ENCODE measurements at regions not wholly inside any gene's neighbourhood (a gene's known extent, or its start where the extent isn't known, plus 50 kb on each side); places are given as distances from the start of the nearest gene placed in this dataset.

DNA sequence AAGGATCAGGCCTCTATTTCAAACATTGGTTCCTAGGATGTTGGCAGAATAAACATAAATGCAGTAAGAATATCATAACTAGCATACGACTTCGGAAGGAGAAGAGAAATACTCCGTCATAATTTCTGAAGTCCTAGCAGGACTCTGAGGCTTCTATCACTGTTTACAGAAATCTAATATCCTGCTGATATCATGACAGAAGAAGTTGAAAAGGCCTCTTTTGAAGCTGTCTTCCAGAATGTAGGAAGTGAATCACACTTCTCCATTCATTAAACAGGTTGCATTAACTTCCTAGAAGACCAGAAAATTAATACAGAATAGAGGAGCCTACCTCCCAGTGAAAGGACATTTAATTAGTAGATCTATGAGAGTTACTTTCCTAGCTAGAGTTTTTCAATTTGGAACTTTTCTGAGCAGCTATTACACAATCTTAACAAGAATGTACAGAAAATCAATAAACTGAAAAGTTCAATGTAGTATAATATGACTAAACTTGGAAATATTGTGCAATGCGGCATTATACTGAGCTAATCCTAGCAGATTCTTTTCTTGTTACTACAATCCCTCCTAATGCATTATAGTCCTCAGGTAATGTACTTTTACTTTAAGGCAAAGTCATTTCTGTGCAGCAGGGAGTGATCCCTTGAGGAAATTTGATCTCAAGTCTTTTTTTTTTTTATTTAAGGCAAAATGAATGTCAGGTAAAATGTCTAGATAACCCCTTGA, 622.6 kb upstream of the CELF2 start:
- Histone ChIP-seq H3K36me3 (ENCODE audit: control insufficient read depth, insufficient read depth, low read length) (no peaks in the 10 kb centered on the region), H3K27me3 (ENCODE audit: control insufficient read depth, insufficient read depth, low read length) (no peaks in the 10 kb centered on the region), H3K4me3 (ENCODE audit: low read depth, low read length) (no peak overlapping the region)
- no peak for DNase-seq (ENCODE audit: low read depth)
- TF ChIP-seq, protein P1, sequence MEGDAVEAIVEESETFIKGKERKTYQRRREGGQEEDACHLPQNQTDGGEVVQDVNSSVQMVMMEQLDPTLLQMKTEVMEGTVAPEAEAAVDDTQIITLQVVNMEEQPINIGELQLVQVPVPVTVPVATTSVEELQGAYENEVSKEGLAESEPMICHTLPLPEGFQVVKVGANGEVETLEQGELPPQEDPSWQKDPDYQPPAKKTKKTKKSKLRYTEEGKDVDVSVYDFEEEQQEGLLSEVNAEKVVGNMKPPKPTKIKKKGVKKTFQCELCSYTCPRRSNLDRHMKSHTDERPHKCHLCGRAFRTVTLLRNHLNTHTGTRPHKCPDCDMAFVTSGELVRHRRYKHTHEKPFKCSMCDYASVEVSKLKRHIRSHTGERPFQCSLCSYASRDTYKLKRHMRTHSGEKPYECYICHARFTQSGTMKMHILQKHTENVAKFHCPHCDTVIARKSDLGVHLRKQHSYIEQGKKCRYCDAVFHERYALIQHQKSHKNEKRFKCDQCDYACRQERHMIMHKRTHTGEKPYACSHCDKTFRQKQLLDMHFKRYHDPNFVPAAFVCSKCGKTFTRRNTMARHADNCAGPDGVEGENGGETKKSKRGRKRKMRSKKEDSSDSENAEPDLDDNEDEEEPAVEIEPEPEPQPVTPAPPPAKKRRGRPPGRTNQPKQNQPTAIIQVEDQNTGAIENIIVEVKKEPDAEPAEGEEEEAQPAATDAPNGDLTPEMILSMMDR (IDR thresholded peaks at IDR 0.05; ENCODE audit: insufficient read depth, low read length, poor library complexity, severe bottlenecking) = no peak

DNA sequence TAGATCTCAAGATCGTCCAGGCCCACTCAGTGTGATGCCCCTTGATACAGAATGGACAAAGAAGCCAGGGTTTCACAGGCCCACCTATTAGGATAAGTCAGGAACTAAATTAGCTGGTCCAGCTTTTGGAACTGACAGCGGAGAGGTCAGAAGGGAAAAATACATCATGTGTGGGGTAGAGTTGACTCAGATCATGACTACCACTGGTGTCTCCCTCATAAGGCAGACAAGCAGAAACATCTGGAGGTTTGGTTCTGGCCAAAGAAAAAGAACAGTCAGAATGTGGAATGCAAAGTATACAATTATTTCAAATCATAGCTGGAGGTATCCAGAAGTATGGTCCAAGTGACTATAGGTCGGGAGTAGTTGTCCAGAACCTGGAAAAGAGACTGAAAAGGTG, 621.1 kb upstream of the CELF2 start:
- no peak overlapping the region for H3K4me3 ChIP-seq (ENCODE audit: low read depth, low read length)
- TF ChIP-seq, protein P1 (IDR thresholded peaks at IDR 0.05; ENCODE audit: insufficient read depth, low read length, poor library complexity, severe bottlenecking) = no peak
- DNase-seq (ENCODE audit: low read depth) = no peak

DNA sequence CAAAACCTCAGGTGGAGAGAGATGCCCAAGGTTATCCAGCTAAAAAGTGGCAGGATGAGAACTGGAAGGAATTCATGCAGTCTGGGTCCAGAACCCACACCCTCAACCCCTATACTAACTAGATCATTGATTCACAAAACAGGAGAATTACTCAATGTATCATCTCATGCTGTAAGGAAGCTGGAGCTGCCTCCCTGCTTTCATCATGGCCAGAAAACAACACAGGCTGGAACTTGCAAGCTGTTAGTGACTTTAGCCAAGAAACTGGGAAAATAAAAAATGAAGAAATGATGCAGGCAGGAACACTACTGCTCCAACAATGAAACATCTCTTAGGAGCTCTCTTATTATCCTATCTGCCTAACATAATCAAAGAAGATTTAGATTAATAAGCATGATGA, 619.8 kb upstream of the CELF2 start:
- Histone ChIP-seq H3K36me3 (ENCODE audit: control insufficient read depth, insufficient read depth, low read length) (no peaks in the 10 kb centered on the region), H3K4me3 (ENCODE audit: low read depth, low read length) (no peak overlapping the region), H3K27me3 (ENCODE audit: control insufficient read depth, insufficient read depth, low read length) (no peaks in the 10 kb centered on the region)
- DNase-seq (ENCODE audit: low read depth) = no peak
- TF ChIP-seq, protein P1 (IDR thresholded peaks at IDR 0.05; ENCODE audit: insufficient read depth, low read length, poor library complexity, severe bottlenecking) = no peak

More for the DNA sequence above, 621.1 kb upstream of the CELF2 start:
- Histone ChIP-seq H3K27me3 (ENCODE audit: control insufficient read depth, insufficient read depth, low read length) (no peaks in the 10 kb centered on the region), H3K36me3 (ENCODE audit: control insufficient read depth, insufficient read depth, low read length) (no peaks in the 10 kb centered on the region)

GRCh38 chr10:10403762-10404161, 613.9 kb upstream of the CELF2 start:
- TF ChIP-seq, protein P1 (IDR thresholded peaks at IDR 0.05; ENCODE audit: insufficient read depth, low read length, poor library complexity, severe bottlenecking) = no peak
- DNase-seq (ENCODE audit: low read depth) = no peak
- Histone ChIP-seq H3K36me3 (ENCODE audit: control insufficient read depth, insufficient read depth, low read length) (no peaks in the 10 kb centered on the region), H3K4me3 (ENCODE audit: low read depth, low read length) (no peak overlapping the region), H3K27me3 (ENCODE audit: control insufficient read depth, insufficient read depth, low read length) (no peaks in the 10 kb centered on the region)

DNA sequence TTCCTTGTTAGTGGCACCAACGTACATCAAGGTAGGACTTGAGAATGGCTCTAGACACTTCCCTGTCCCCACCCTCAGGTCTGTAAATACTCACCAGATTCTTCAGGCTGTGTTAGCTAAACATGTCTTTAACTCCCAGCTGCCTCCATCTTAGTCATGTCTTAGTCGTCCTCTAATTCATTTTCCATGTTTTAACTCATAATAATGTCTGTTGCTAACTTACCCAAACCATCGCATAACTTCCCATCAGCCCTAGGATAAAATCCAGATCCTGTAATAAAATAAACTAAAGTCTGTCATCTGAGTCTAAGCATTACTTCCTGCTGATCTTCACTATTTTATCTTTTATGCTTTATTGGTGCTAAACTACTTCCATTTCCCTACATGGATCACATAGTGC, 600.0 kb upstream of the CELF2 start:
- DNase-seq (ENCODE audit: low read depth) = no peak
- Histone ChIP-seq H3K27me3 (ENCODE audit: control insufficient read depth, insufficient read depth, low read length) (no peaks in the 10 kb centered on the region), H3K36me3 (ENCODE audit: control insufficient read depth, insufficient read depth, low read length) (no peaks in the 10 kb centered on the region), H3K4me3 (ENCODE audit: low read depth, low read length) (no peak overlapping the region)
- TF ChIP-seq, protein P1 (IDR thresholded peaks at IDR 0.05; ENCODE audit: insufficient read depth, low read length, poor library complexity, severe bottlenecking) = no peak

GRCh38 chr10:10418387-10418786, 599.3 kb upstream of the CELF2 start:
- H3K36me3 ChIP-seq (ENCODE audit: control insufficient read depth, insufficient read depth, low read length) = no peaks in the 10 kb centered on the region
- no peak overlapping the region for H3K4me3 ChIP-seq (ENCODE audit: low read depth, low read length)
- TF ChIP-seq, protein P1 (IDR thresholded peaks at IDR 0.05; ENCODE audit: insufficient read depth, low read length, poor library complexity, severe bottlenecking) = no peak
- no peaks in the 10 kb centered on the region for H3K27me3 ChIP-seq (ENCODE audit: control insufficient read depth, insufficient read depth, low read length)
- DNase-seq (ENCODE audit: low read depth) = no peak

All from kidney epithelial cell (primary cell).